Suprapubic skin (tissue), 4 donors: ENCODE measurements at regions not wholly inside any gene's neighbourhood (a gene's known extent, or its start where the extent isn't known, plus 50 kb on each side); places are given as distances from the start of the nearest gene placed in this dataset.

ENCODE experiments used
- EP300 ChIP-seq: sonication (generic); formaldehyde crosslinking; IDR thresholded peaks from one replicate; pipeline ENCODE4 v1.6.1; 2017; ENCODE audit warnings: antibody characterized with exemption
- POLR2A ChIP-seq, 2 donors: fragments of 450-650 bp; IDR thresholded peaks; one replicate each; pipeline ENCODE4 v1.6.1; 2017; ENCODE audit warnings: antibody characterized with exemption in 2 of 2, mild to moderate bottlenecking in 2 of 2, moderate library complexity in 2 of 2
- POLR2AphosphoS5 ChIP-seq, 3 donors: sonication (generic); formaldehyde crosslinking; IDR thresholded peaks; one replicate each; pipeline ENCODE4 v1.6.1; 2017; ENCODE audit warnings: antibody characterized with exemption in 3 of 3
- TF ChIP-seq, protein P1 (sequence below), 2 donors: fragments of 200-600 bp in 1 of 2; fragments of 450-650 bp in 1 of 2; sonication (generic) in 1 of 2; IDR thresholded peaks; one replicate each; pipeline ENCODE4 v1.5.1; 2016 to 2019; ENCODE audit warnings: antibody characterized with exemption in 2 of 2, mild to moderate bottlenecking in 1 of 2, moderate library complexity in 1 of 2

DNA sequence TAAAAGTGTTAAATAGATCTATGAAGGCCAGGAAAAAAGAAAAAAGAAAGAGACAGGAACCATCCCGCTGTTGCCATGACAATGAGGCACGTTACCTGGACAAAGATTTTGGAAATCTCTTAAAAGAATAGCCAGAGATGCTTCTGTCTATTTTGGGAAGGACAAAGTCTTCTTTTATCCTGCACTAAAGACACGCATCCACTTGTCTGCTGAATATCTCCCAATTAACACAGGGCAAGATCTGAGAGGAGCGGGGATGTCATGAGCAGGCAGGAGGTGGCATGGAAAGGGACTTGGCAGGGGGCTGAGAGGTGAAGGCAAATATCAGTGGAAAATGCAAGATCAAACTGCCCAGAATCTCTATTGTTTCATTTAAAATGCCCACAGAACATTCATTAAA, 153.8 kb upstream of the BLID start:
- TF ChIP-seq, protein P1, sequence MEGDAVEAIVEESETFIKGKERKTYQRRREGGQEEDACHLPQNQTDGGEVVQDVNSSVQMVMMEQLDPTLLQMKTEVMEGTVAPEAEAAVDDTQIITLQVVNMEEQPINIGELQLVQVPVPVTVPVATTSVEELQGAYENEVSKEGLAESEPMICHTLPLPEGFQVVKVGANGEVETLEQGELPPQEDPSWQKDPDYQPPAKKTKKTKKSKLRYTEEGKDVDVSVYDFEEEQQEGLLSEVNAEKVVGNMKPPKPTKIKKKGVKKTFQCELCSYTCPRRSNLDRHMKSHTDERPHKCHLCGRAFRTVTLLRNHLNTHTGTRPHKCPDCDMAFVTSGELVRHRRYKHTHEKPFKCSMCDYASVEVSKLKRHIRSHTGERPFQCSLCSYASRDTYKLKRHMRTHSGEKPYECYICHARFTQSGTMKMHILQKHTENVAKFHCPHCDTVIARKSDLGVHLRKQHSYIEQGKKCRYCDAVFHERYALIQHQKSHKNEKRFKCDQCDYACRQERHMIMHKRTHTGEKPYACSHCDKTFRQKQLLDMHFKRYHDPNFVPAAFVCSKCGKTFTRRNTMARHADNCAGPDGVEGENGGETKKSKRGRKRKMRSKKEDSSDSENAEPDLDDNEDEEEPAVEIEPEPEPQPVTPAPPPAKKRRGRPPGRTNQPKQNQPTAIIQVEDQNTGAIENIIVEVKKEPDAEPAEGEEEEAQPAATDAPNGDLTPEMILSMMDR (IDR thresholded peaks at IDR 0.05): no peak
- TF ChIP-seq EP300: no peak
- no peak for TF ChIP-seq POLR2A (IDR thresholded peaks at IDR 0.05)
- no peak for TF ChIP-seq POLR2AphosphoS5 (IDR thresholded peaks at IDR 0.05)
